GM18858 (cell line): ENCODE measurements at regions not wholly inside any gene's neighbourhood (a gene's known extent, or its start where the extent isn't known, plus 50 kb on each side); places are given as distances from the start of the nearest gene placed in this dataset.

Experiments used
- ATAC-seq: cut with Tn5 transposase; IDR thresholded peaks from one replicate; pipeline ENCODE4 v1.9.1; 2021; ENCODE audit not compliant: unreplicated experiment

GRCh38 chr14:52380294-52380693 is 66.2 kb downstream of the PTGER2 start:
- peak; percentile 97 for ATAC-seq
